Endothelial cell of umbilical vein (primary cell): ENCODE measurements at regions not wholly inside any gene's neighbourhood (a gene's known extent, or its start where the extent isn't known, plus 50 kb on each side); places are given as distances from the start of the nearest gene placed in this dataset.

Experiments
- BruUV-seq: library from RNA; stranded (reverse); fragments of 400-500 nt; replicated peaks from 2 replicates; lab custom pipeline; 2021; lab: Mats Ljungman, UMichigan
- CTCF ChIA-PET: fragments of 300-600, 350-600 bp; sonication (Branson Sonifier 250); formaldehyde crosslinking; loops from one replicate; lab custom pipeline; 2021; ENCODE audit warnings: antibody characterized with exemption, inconsistent platforms; lab: Charles Lee
- POLR2A ChIA-PET: fragments of 300-600, 350-600 bp; sonication (Branson Sonifier 250); formaldehyde crosslinking; loops from one replicate; lab custom pipeline; 2021; ENCODE audit warnings: antibody characterized with exemption, inconsistent platforms; lab: Charles Lee
- DNase-seq: peaks from one replicate; pipeline ENCODE4 v3.0.0-alpha.2; 2011; ENCODE audit warnings: low read depth, low spot score
- FAIRE-seq: peaks from 2 replicates; lab custom pipeline; 2011; peaks lifted over from hg19 to GRCh38; lab: Jason Lieb, UNC
- H2AFZ ChIP-seq: 2 replicates; pipeline ENCODE4 v1.6.0; 2012; ENCODE audit warnings: low read depth, low read length, control low read depth, inconsistent platforms
- H3K27ac ChIP-seq: 2 replicates; pipeline ENCODE4 v1.5.1; 2011; ENCODE audit warnings: low read depth, mild to moderate bottlenecking, control low read depth, low read length, moderate library complexity; ENCODE audit not compliant: insufficient read depth
- H3K27me3 ChIP-seq, 2 experiments: 2 replicates each; pipeline versions ENCODE4 v1.6.0 to v1.6.1; 2011; ENCODE audit warnings: low read length in 2 of 2, mixed read lengths in 1 of 2; ENCODE audit not compliant: control insufficient read depth in 2 of 2, insufficient read depth in 2 of 2
- H3K36me3 ChIP-seq, 2 experiments: 2 replicates in 1 of 2; 3 replicates in 1 of 2; pipeline ENCODE4 v1.5.1; 2011; ENCODE audit warnings: low read length in 2 of 2, mild to moderate bottlenecking in 1 of 2, moderate library complexity in 1 of 2; ENCODE audit not compliant: control insufficient read depth in 2 of 2, insufficient read depth in 2 of 2; ENCODE audit errors: extremely low read depth in 1 of 2
- H3K4me1 ChIP-seq: 3 replicates; pipeline ENCODE4 v1.5.1; 2011; ENCODE audit warnings: mild to moderate bottlenecking, low read length; ENCODE audit not compliant: control insufficient read depth, insufficient read depth; ENCODE audit errors: extremely low read depth
- H3K4me2 ChIP-seq: 2 replicates; pipeline ENCODE4 v1.6.1; 2011; ENCODE audit warnings: low read length, control low read depth, mixed read lengths; ENCODE audit not compliant: insufficient read depth
- H3K4me3 ChIP-seq, 3 experiments: fragments of 200-600 bp in 1 of 3; sonication (generic), shearing (Covaris generic) in 1 of 3; replicated peaks in 1 of 3; 2 replicates each; pipeline ENCODE4 v1.5.1; 2011 to 2016; ENCODE audit warnings: control low read depth in 3 of 3, low read length in 3 of 3, mild to moderate bottlenecking in 2 of 3, inconsistent platforms in 1 of 3, low read depth in 1 of 3, moderate library complexity in 1 of 3; ENCODE audit not compliant: insufficient read depth in 1 of 3
- H3K79me2 ChIP-seq: 2 replicates; pipeline ENCODE4 v1.6.0; 2012; ENCODE audit warnings: low read length, inconsistent platforms; ENCODE audit not compliant: control insufficient read depth, insufficient read depth
- H3K9ac ChIP-seq: replicated peaks from 2 replicates; pipeline ENCODE3; 2011; ENCODE audit warnings: low read length, control low read depth; ENCODE audit not compliant: insufficient read depth; ENCODE audit errors: extremely low read depth
- H3K9me1 ChIP-seq: replicated peaks from 3 replicates; pipeline ENCODE4 v1.6.0; 2011; ENCODE audit warnings: mild to moderate bottlenecking, low read length; ENCODE audit not compliant: control insufficient read depth, insufficient read depth; ENCODE audit errors: extremely low read depth
- H3K9me3 ChIP-seq: replicated peaks from 2 replicates; pipeline ENCODE4 v1.5.1; 2012; ENCODE audit warnings: low read length, inconsistent platforms; ENCODE audit not compliant: control insufficient read depth, insufficient read depth
- H4K20me1 ChIP-seq: replicated peaks from 2 replicates; pipeline ENCODE3; 2011; ENCODE audit warnings: mild to moderate bottlenecking, low read length; ENCODE audit not compliant: control insufficient read depth, insufficient read depth; ENCODE audit errors: extremely low read depth
- CTCF ChIP-seq, 2 donors: IDR thresholded peaks; 1 replicate in 1 of 2; 2 replicates in 1 of 2; pipeline ENCODE4 v1.5.1; 2011; ENCODE audit warnings: low read length in 2 of 2, mild to moderate bottlenecking in 2 of 2, moderate library complexity in 2 of 2, control low read depth in 1 of 2, inconsistent platforms in 1 of 2, low read depth in 1 of 2; ENCODE audit not compliant: insufficient read depth in 1 of 2; ENCODE audit errors: extremely low read depth in 1 of 2
- EZH2 ChIP-seq: IDR thresholded peaks from 2 replicates; pipeline ENCODE4 v1.6.1; 2012; ENCODE audit warnings: borderline replicate concordance, low read depth, mild to moderate bottlenecking, moderate library complexity, low read length, inconsistent platforms; ENCODE audit not compliant: severe bottlenecking
- FOS ChIP-seq: IDR thresholded peaks from 2 replicates; pipeline ENCODE4 v1.6.1; 2011; ENCODE audit warnings: mild to moderate bottlenecking, low read length, moderate library complexity, borderline replicate concordance; ENCODE audit not compliant: insufficient read depth
- GATA2 ChIP-seq: IDR thresholded peaks from 2 replicates; pipeline ENCODE4 v1.7.0; 2011; ENCODE audit warnings: low read depth, mild to moderate bottlenecking, moderate library complexity, mixed read lengths, low read length; ENCODE audit not compliant: insufficient read length, insufficient read depth
- JUN ChIP-seq: IDR thresholded peaks from 2 replicates; pipeline ENCODE4 v1.6.1; 2011; ENCODE audit warnings: borderline replicate concordance, low read depth; ENCODE audit not compliant: insufficient read length, insufficient read depth
- MAX ChIP-seq: IDR thresholded peaks from 2 replicates; pipeline ENCODE4 v1.6.1; 2011; ENCODE audit not compliant: insufficient read depth, insufficient read length
- MYC ChIP-seq: IDR thresholded peaks from one replicate; pipeline ENCODE4 v1.6.1; 2011; ENCODE audit warnings: mild to moderate bottlenecking, low read depth, low read length
- POLR2A ChIP-seq: IDR thresholded peaks from 2 replicates; pipeline ENCODE4 v1.6.1; 2012; ENCODE audit warnings: low read depth, mild to moderate bottlenecking, control low read depth, low read length
- POLR2AphosphoS5 ChIP-seq: IDR thresholded peaks from 2 replicates; pipeline ENCODE4 v1.6.1; 2012; ENCODE audit warnings: low read depth, mild to moderate bottlenecking, control low read depth, low read length, moderate library complexity; ENCODE audit not compliant: insufficient read depth
- dilution Hi-C: fragments of 300-500 bp; cut with MboI; formaldehyde crosslinking; loops from one replicate; pipeline ENCODE4 v1.15.0; 2019; ENCODE audit warnings: low sequenced_read_pairs; ENCODE audit not compliant: extremely low pct_ligation_motif_present
- intact Hi-C: fragments of 100-400 bp; cut with micrococcal nuclease; formaldehyde crosslinking; loops from one replicate; pipeline ENCODE4 v1.10.0; 2022

GRCh38 chr6:121499666-121500065 is 64.2 kb downstream of the GJA1 start:
- no peaks in the 10 kb centered on the region for H4K20me1 ChIP-seq
- H3K9me1 ChIP-seq: no peaks in the 10 kb centered on the region
- dilution Hi-C loops (no loop called here), intact Hi-C loops (no loop called here)
- H3K4me2 ChIP-seq: no peak overlapping the region
- no peaks in the 10 kb centered on the region for H3K36me3 ChIP-seq
- no peaks in the 10 kb centered on the region for H3K27me3 ChIP-seq
- FAIRE-seq (no peak), DNase-seq (no peak)
- TF ChIP-seq MAX: no peak
- TF ChIP-seq POLR2A: no peak
- TF ChIP-seq EZH2: no peak
- no peak for TF ChIP-seq MYC
- no peak for TF ChIP-seq CTCF (IDR thresholded peaks at IDR 0.05; ENCODE audit: extremely low read depth in 1 of 2, insufficient read depth in 1 of 2, low read depth in 1 of 2, low read length in 2 of 2)
- TF ChIP-seq POLR2AphosphoS5: no peak
- TF ChIP-seq FOS: no peak
- no peak for TF ChIP-seq JUN
- no peak for TF ChIP-seq GATA2
- H2AFZ ChIP-seq: no peak overlapping the region
- ChIA-PET POLR2A (no interaction called here), CTCF (interaction anchor here (1.0 kb wide), 1 partner anchor 12 kb away, joined by 3 read pairs; no protein-coding TSS in a partner anchor)
- BruUV-seq: no TSS peak
- no peaks in the 10 kb centered on the region for H3K79me2 ChIP-seq
- H3K4me3 ChIP-seq: no peak overlapping the region
- H3K27ac ChIP-seq: no peak overlapping the region
- peaks cover 13% of the 10 kb centered on the region for H3K4me1 ChIP-seq
- H3K9ac ChIP-seq: no peak overlapping the region
- no peaks in the 10 kb centered on the region for H3K9me3 ChIP-seq
